22Rv1 (cell line): ENCODE measurements at regions not wholly inside any gene's neighbourhood (a gene's known extent, or its start where the extent isn't known, plus 50 kb on each side); places are given as distances from the start of the nearest gene placed in this dataset.

Experiments used
- ZFX ChIP-seq: fragments of 450-650 bp; IDR thresholded peaks from 2 replicates; pipeline ENCODE4 v1.6.1; 2017; ENCODE audit warnings: antibody characterized with exemption, borderline replicate concordance
- TF ChIP-seq, protein P1 (sequence below): fragments of 450-650 bp; IDR thresholded peaks from 2 replicates; pipeline ENCODE4 v1.5.1; 2017; ENCODE audit warnings: mild to moderate bottlenecking

DNA sequence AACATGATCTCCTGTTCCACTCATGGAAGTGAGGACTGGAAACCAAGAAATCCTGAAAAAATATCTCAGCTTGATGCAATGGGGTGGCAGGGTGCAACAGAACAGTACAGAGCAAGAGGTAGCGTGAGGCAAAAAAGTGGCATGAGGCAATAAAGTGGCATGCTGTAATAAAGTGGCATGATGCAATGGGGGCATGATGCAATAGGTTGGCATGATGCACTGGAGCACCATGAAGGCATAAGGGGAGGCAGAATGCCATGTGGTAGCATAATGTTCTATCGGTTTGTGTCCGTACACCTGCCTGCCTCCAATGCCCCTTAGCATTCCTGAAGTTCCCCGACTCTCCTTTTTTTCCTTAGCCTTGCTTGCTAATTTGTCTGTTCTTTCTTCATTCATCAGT, 648.4 kb downstream of the TMEM182 start:
- TF ChIP-seq, protein P1, sequence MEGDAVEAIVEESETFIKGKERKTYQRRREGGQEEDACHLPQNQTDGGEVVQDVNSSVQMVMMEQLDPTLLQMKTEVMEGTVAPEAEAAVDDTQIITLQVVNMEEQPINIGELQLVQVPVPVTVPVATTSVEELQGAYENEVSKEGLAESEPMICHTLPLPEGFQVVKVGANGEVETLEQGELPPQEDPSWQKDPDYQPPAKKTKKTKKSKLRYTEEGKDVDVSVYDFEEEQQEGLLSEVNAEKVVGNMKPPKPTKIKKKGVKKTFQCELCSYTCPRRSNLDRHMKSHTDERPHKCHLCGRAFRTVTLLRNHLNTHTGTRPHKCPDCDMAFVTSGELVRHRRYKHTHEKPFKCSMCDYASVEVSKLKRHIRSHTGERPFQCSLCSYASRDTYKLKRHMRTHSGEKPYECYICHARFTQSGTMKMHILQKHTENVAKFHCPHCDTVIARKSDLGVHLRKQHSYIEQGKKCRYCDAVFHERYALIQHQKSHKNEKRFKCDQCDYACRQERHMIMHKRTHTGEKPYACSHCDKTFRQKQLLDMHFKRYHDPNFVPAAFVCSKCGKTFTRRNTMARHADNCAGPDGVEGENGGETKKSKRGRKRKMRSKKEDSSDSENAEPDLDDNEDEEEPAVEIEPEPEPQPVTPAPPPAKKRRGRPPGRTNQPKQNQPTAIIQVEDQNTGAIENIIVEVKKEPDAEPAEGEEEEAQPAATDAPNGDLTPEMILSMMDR = no peak
- TF ChIP-seq ZFX = no peak
